WTC11 (cell line): ENCODE measurements at regions not wholly inside any gene's neighbourhood (a gene's known extent, or its start where the extent isn't known, plus 50 kb on each side); places are given as distances from the start of the nearest gene placed in this dataset.

ENCODE experiments used
- ATAC-seq: fragments of 200-7000 bp; cut with Tn5 transposase; 2 replicates; pipeline ENCODE4 v1.10.0; 2021; ENCODE audit warnings: mild to moderate bottlenecking, moderate library complexity
- CTCF ChIA-PET: fragments of 300-600 bp; sonication (Branson Sonifier 250); formaldehyde crosslinking; loops from one replicate; lab custom pipeline; 2021; ENCODE audit warnings: antibody characterized with exemption; lab: Charles Lee
- POLR2A ChIA-PET: fragments of 350-600 bp; sonication (Branson Sonifier 250); formaldehyde crosslinking; loops from one replicate; lab custom pipeline; 2021; ENCODE audit warnings: antibody characterized with exemption; lab: Charles Lee
- DNase-seq: peaks from one replicate; pipeline ENCODE4 v3.0.0; 2021; ENCODE audit warnings: low spot score
- H3K27ac Mint-ChIP-seq: 2 replicates; pipeline ENCODE4 v1.8.0; 2021; ENCODE audit warnings: mixed read lengths
- H3K27me3 Mint-ChIP-seq: 2 replicates; pipeline ENCODE4 v1.8.0; 2021; ENCODE audit warnings: low read depth, mild to moderate bottlenecking, moderate library complexity, mixed read lengths
- H3K36me3 Mint-ChIP-seq: 2 replicates; pipeline ENCODE4 v1.8.0; 2021; ENCODE audit warnings: mixed read lengths
- H3K4me1 Mint-ChIP-seq: 2 replicates; pipeline ENCODE4 v1.8.0; 2022; ENCODE audit warnings: mixed read lengths
- H3K4me3 Mint-ChIP-seq: 2 replicates; pipeline ENCODE4 v1.8.0; 2021; ENCODE audit warnings: mild to moderate bottlenecking, moderate library complexity, mixed read lengths
- H3K9me3 Mint-ChIP-seq: 2 replicates; pipeline ENCODE4 v1.8.0; 2021; ENCODE audit warnings: mixed read lengths
- E2F1 ChIP-seq: sonication (generic); formaldehyde crosslinking; IDR thresholded peaks from 2 replicates; pipeline ENCODE4 v1.8.0; 2022; ENCODE audit warnings: mild to moderate bottlenecking, missing genetic modification reagents
- E2F5 ChIP-seq: sonication (generic); formaldehyde crosslinking; IDR thresholded peaks from 2 replicates; pipeline ENCODE4 v1.8.1; 2022; ENCODE audit warnings: mild to moderate bottlenecking, moderate library complexity, missing genetic modification reagents
- EMX1 ChIP-seq: fragments of 250-450 bp; sonication (Bioruptor Pico); IDR thresholded peaks from 2 replicates; pipeline ENCODE4 v1.8.0; 2021; ENCODE audit warnings: mild to moderate bottlenecking
- ESRRA ChIP-seq: sonication (generic); formaldehyde crosslinking; IDR thresholded peaks from 2 replicates; pipeline ENCODE4 v1.8.1; 2022; ENCODE audit warnings: mild to moderate bottlenecking, missing genetic modification reagents, borderline replicate concordance
- GABPB1 ChIP-seq: sonication (generic); formaldehyde crosslinking; IDR thresholded peaks from 2 replicates; pipeline ENCODE4 v1.8.1; 2023; ENCODE audit warnings: mild to moderate bottlenecking, missing genetic modification reagents
- GTF2I ChIP-seq: fragments of 250-450 bp; sonication (Bioruptor Pico); conservative IDR thresholded peaks from 2 replicates; pipeline ENCODE4 v1.4.0; 2021; ENCODE audit warnings: mild to moderate bottlenecking
- HMGA2 ChIP-seq: fragments of 250-450 bp; sonication (Bioruptor Pico); IDR thresholded peaks from 2 replicates; pipeline ENCODE4 v1.4.0; 2021; ENCODE audit warnings: mild to moderate bottlenecking, moderate library complexity
- IRF2 ChIP-seq: sonication (generic); formaldehyde crosslinking; IDR thresholded peaks from 2 replicates; pipeline ENCODE4 v1.8.0; 2022; ENCODE audit warnings: low read depth, missing genetic modification reagents, borderline replicate concordance
- KAT7 ChIP-seq: sonication (generic); formaldehyde crosslinking; IDR thresholded peaks from 2 replicates; pipeline ENCODE4 v1.8.1; 2023; ENCODE audit warnings: missing genetic modification reagents, mild to moderate bottlenecking, borderline replicate concordance
- RORB ChIP-seq: fragments of 250-450 bp; sonication (Bioruptor Pico); IDR thresholded peaks from 2 replicates; pipeline ENCODE4 v1.9.0; 2021; ENCODE audit warnings: mild to moderate bottlenecking
- TCF7 ChIP-seq: sonication (generic); formaldehyde crosslinking; IDR thresholded peaks from 2 replicates; pipeline ENCODE4 v1.8.0; 2022; ENCODE audit warnings: mild to moderate bottlenecking, low read depth, missing genetic modification reagents, moderate library complexity
- USF2 ChIP-seq: sonication (generic); formaldehyde crosslinking; IDR thresholded peaks from 2 replicates; pipeline ENCODE4 v1.8.1; 2023; ENCODE audit warnings: mild to moderate bottlenecking, missing genetic modification reagents, moderate library complexity
- ZNF232 ChIP-seq: sonication (generic); formaldehyde crosslinking; IDR thresholded peaks from 2 replicates; pipeline ENCODE4 v1.8.0; 2022; ENCODE audit warnings: mild to moderate bottlenecking, missing genetic modification reagents
- ZNF416 ChIP-seq: fragments of 250-450 bp; sonication (Bioruptor Pico); IDR thresholded peaks from 2 replicates; pipeline ENCODE4 v1.9.0; 2021; ENCODE audit warnings: mild to moderate bottlenecking, inconsistent platforms
- ZSCAN18 ChIP-seq: fragments of 250-450 bp; sonication (Bioruptor Pico); IDR thresholded peaks from 2 replicates; pipeline ENCODE4 v2.1.2; 2022; ENCODE audit warnings: mild to moderate bottlenecking, moderate library complexity
- TF ChIP-seq, protein P1 (sequence below): fragments of 250-450 bp; sonication (Bioruptor Pico); conservative IDR thresholded peaks from 2 replicates; pipeline ENCODE4 v1.9.0; 2021; ENCODE audit warnings: mild to moderate bottlenecking
- TF ChIP-seq, protein P2 (sequence below): sonication (generic); formaldehyde crosslinking; IDR thresholded peaks from 2 replicates; pipeline ENCODE4 v1.8.0; 2022; ENCODE audit warnings: mild to moderate bottlenecking, missing genetic modification reagents
- TF ChIP-seq, protein P3 (sequence below): fragments of 200-600 bp; IDR thresholded peaks from 2 replicates; pipeline ENCODE4 v1.8.0; 2022; ENCODE audit warnings: antibody characterized with exemption
- TF ChIP-seq, protein P4 (sequence below): sonication (generic); formaldehyde crosslinking; conservative IDR thresholded peaks from 2 replicates; pipeline ENCODE4 v1.8.1; 2023; ENCODE audit warnings: mild to moderate bottlenecking, low read depth, missing genetic modification reagents, moderate library complexity
- TF ChIP-seq, protein P5 (sequence below): sonication (generic); formaldehyde crosslinking; IDR thresholded peaks from 2 replicates; pipeline ENCODE4 v1.8.0; 2023; ENCODE audit warnings: missing genetic modification reagents
- TF ChIP-seq, protein P6 (sequence below): sonication (generic); formaldehyde crosslinking; IDR thresholded peaks from 2 replicates; pipeline ENCODE4 v1.8.1; 2023; ENCODE audit warnings: mild to moderate bottlenecking, missing genetic modification reagents
- TF ChIP-seq, protein P7 (sequence below): sonication (generic); formaldehyde crosslinking; IDR thresholded peaks from 2 replicates; pipeline ENCODE4 v1.8.1; 2023; ENCODE audit warnings: mild to moderate bottlenecking, missing genetic modification reagents

DNA sequence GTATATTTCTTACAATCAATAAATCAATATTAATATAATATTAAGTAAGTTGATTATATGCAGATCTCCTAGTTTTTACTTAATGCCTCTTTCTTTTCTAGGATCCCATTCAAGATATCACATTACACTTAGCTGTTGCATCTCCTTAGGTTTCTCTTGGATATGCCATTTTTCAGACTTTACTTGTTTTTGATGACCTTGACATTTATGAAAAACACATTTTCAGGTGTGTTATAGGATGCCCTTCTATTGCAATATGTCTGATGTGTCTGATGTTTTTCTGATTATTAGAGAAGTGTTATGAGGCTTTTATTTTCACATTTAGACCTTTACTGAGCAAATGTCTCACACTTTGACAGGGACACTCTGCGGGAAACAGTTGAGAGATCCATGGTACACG, 933.6 kb upstream of the CNTNAP5 start (continued):
- TF ChIP-seq, protein P1, sequence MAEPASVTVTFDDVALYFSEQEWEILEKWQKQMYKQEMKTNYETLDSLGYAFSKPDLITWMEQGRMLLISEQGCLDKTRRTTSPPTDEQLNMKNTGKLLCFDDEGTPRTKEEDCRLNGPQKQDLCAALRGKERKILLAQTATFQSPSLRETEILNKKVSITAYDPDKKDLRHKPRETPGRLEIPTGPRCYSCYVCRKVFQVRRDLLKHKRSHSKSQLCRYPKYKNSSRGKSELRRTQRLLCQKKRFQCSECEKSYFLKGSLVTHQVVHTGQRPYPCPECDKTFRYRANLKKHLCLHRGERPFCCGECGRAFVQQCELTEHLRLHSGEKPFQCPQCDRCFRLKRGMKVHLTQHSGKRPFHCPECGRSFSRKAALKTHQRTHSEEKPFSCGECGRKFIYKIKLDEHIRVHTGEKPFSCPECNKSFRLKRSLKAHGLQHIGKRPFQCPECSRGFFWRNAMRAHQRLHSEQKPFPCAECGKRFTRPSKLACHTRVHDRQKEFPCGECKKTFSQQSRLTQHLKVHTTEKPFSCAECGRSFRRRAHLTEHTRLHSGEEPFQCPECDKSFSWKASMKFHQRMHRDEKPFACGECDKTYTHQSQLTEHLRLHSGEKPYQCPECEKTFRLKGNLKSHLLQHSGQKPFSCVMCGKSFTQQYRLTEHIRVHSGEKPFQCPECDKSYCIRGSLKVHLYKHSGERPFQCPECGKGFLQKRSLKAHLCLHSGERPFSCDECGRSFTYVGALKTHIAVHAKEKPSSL (CRISPR knock-in tag): no peak
- TF ChIP-seq E2F1 (no peak), GTF2I (CRISPR knock-in tag) (no peak), ZNF232 (no peak), IRF2 (CRISPR knock-in tag) (no peak), HMGA2 (CRISPR knock-in tag) (no peak), TCF7 (CRISPR knock-in tag) (no peak), RORB (CRISPR knock-in tag) (no peak), USF2 (no peak)
- TF ChIP-seq, protein P2, sequence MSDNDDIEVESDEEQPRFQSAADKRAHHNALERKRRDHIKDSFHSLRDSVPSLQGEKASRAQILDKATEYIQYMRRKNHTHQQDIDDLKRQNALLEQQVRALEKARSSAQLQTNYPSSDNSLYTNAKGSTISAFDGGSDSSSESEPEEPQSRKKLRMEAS (CRISPR knock-in tag): no peak
- TF ChIP-seq, protein P3, sequence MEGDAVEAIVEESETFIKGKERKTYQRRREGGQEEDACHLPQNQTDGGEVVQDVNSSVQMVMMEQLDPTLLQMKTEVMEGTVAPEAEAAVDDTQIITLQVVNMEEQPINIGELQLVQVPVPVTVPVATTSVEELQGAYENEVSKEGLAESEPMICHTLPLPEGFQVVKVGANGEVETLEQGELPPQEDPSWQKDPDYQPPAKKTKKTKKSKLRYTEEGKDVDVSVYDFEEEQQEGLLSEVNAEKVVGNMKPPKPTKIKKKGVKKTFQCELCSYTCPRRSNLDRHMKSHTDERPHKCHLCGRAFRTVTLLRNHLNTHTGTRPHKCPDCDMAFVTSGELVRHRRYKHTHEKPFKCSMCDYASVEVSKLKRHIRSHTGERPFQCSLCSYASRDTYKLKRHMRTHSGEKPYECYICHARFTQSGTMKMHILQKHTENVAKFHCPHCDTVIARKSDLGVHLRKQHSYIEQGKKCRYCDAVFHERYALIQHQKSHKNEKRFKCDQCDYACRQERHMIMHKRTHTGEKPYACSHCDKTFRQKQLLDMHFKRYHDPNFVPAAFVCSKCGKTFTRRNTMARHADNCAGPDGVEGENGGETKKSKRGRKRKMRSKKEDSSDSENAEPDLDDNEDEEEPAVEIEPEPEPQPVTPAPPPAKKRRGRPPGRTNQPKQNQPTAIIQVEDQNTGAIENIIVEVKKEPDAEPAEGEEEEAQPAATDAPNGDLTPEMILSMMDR: no peak
- TF ChIP-seq, protein P4, sequence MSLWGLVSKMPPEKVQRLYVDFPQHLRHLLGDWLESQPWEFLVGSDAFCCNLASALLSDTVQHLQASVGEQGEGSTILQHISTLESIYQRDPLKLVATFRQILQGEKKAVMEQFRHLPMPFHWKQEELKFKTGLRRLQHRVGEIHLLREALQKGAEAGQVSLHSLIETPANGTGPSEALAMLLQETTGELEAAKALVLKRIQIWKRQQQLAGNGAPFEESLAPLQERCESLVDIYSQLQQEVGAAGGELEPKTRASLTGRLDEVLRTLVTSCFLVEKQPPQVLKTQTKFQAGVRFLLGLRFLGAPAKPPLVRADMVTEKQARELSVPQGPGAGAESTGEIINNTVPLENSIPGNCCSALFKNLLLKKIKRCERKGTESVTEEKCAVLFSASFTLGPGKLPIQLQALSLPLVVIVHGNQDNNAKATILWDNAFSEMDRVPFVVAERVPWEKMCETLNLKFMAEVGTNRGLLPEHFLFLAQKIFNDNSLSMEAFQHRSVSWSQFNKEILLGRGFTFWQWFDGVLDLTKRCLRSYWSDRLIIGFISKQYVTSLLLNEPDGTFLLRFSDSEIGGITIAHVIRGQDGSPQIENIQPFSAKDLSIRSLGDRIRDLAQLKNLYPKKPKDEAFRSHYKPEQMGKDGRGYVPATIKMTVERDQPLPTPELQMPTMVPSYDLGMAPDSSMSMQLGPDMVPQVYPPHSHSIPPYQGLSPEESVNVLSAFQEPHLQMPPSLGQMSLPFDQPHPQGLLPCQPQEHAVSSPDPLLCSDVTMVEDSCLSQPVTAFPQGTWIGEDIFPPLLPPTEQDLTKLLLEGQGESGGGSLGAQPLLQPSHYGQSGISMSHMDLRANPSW (CRISPR knock-in tag): no peak

DNA sequence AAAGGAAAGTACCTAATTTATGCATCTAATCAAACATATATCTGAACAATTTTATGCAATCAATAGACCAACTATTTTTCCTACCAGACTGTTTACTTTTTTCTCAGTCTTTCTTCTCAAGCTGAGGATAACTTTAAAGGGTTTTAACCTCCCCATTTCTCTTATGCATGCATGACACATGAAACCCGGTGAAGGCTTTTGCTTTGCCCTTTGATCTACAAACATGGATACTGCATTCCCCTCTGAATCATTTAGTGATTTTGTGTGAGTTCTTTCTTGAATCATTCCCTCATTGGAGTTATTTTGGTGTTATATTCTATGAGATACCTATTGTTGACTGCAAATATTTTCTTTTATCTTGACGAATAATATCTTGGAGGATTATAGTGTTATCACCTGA, 931.9 kb upstream of the CNTNAP5 start:
- no peak for ATAC-seq
- TF ChIP-seq GABPB1 (CRISPR knock-in tag): no peak
- TF ChIP-seq, protein P5, sequence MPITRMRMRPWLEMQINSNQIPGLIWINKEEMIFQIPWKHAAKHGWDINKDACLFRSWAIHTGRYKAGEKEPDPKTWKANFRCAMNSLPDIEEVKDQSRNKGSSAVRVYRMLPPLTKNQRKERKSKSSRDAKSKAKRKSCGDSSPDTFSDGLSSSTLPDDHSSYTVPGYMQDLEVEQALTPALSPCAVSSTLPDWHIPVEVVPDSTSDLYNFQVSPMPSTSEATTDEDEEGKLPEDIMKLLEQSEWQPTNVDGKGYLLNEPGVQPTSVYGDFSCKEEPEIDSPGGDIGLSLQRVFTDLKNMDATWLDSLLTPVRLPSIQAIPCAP (CRISPR knock-in tag): no peak
- no peak for TF ChIP-seq KAT7 (CRISPR knock-in tag)
- no peak for TF ChIP-seq ZNF416 (CRISPR knock-in tag)
- TF ChIP-seq E2F5: no peak
- TF ChIP-seq, protein P6, sequence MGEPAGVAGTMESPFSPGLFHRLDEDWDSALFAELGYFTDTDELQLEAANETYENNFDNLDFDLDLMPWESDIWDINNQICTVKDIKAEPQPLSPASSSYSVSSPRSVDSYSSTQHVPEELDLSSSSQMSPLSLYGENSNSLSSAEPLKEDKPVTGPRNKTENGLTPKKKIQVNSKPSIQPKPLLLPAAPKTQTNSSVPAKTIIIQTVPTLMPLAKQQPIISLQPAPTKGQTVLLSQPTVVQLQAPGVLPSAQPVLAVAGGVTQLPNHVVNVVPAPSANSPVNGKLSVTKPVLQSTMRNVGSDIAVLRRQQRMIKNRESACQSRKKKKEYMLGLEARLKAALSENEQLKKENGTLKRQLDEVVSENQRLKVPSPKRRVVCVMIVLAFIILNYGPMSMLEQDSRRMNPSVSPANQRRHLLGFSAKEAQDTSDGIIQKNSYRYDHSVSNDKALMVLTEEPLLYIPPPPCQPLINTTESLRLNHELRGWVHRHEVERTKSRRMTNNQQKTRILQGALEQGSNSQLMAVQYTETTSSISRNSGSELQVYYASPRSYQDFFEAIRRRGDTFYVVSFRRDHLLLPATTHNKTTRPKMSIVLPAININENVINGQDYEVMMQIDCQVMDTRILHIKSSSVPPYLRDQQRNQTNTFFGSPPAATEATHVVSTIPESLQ (CRISPR knock-in tag): no peak
- no peak for TF ChIP-seq ESRRA (CRISPR knock-in tag)
- TF ChIP-seq, protein P7, sequence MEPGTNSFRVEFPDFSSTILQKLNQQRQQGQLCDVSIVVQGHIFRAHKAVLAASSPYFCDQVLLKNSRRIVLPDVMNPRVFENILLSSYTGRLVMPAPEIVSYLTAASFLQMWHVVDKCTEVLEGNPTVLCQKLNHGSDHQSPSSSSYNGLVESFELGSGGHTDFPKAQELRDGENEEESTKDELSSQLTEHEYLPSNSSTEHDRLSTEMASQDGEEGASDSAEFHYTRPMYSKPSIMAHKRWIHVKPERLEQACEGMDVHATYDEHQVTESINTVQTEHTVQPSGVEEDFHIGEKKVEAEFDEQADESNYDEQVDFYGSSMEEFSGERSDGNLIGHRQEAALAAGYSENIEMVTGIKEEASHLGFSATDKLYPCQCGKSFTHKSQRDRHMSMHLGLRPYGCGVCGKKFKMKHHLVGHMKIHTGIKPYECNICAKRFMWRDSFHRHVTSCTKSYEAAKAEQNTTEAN (CRISPR knock-in tag): no peak
- no peak for TF ChIP-seq EMX1 (CRISPR knock-in tag)
- TF ChIP-seq ZSCAN18 (CRISPR knock-in tag): no peak
- TF ChIP-seq, all 79 proteins: peak for 0

More for the DNA sequence above, 931.9 kb upstream of the CNTNAP5 start:
- DNase-seq: no peak
- POLR2A ChIA-PET: no interaction called here
- H3K27ac Mint-ChIP-seq: no peak overlapping the region
- CTCF ChIA-PET: no interaction called here
- no peak overlapping the region for H3K4me3 Mint-ChIP-seq
- H3K27me3 Mint-ChIP-seq: no peaks in the 10 kb centered on the region
- peaks cover 7% of the 10 kb centered on the region for H3K4me1 Mint-ChIP-seq
- H3K36me3 Mint-ChIP-seq: no peaks in the 10 kb centered on the region
- peaks cover 4% of the 10 kb centered on the region; the same call in 1 of the 2 replicates for H3K9me3 Mint-ChIP-seq
